ENCODE measurements at regions not wholly inside any gene's neighbourhood (a gene's known extent, or its start where the extent isn't known, plus 50 kb on each side); places are given as distances from the start of the nearest gene placed in this dataset.
A peak's percentile ranks its signal among the peaks of the same experiment; 100 is the strongest.

GRCh38 chr2:12141618-12142258, 395.3 kb downstream of the LPIN1 start:
- no peak for TF ChIP-seq CTCF (IDR thresholded peaks at IDR 0.05)
- H3K9ac ChIP-seq (ENCODE audit: low read depth in 2 of 2, low read length in 2 of 2), result no peak overlapping the region
- DNase-seq, result no peak
- H3K4me1 ChIP-seq, result no peaks in the 10 kb centered on the region
- H3K27me3 ChIP-seq, result no peaks in the 10 kb centered on the region
- H3K4me3 ChIP-seq, result no peak overlapping the region
- no peak overlapping the region for H3K27ac ChIP-seq
- no peaks in the 10 kb centered on the region for H3K36me3 ChIP-seq
- intact Hi-C loops (cut with DNase I), result no loop called here
- H3K9me3 ChIP-seq, result no peaks in the 10 kb centered on the region

GRCh38 chr2:12151716-12152115, 405.3 kb downstream of the LPIN1 start:
- TF ChIP-seq CTCF (IDR thresholded peaks at IDR 0.05), result no peak
- Histone ChIP-seq H3K9me3 (no peaks in the 10 kb centered on the region), H3K36me3 (no peaks in the 10 kb centered on the region), H3K9ac (ENCODE audit: low read depth in 2 of 2, low read length in 2 of 2) (no peak overlapping the region), H3K4me3 (no peak overlapping the region), H3K27me3 (no peaks in the 10 kb centered on the region), H3K27ac (no peak overlapping the region), H3K4me1 (no peaks in the 10 kb centered on the region)
- DNase-seq, result no peak
- intact Hi-C loops (cut with DNase I), result no loop called here

GRCh38 chr2:12152888-12153287, 406.5 kb downstream of the LPIN1 start:
- Histone ChIP-seq H3K4me3 (no peak overlapping the region), H3K9me3 (no peaks in the 10 kb centered on the region), H3K27ac (no peak overlapping the region), H3K4me1 (no peaks in the 10 kb centered on the region), H3K36me3 (no peaks in the 10 kb centered on the region), H3K9ac (ENCODE audit: low read depth in 2 of 2, low read length in 2 of 2) (no peak overlapping the region), H3K27me3 (no peaks in the 10 kb centered on the region)
- no peak for TF ChIP-seq CTCF (IDR thresholded peaks at IDR 0.05)
- DNase-seq, result no peak
- intact Hi-C loops (cut with DNase I), result no loop called here

GRCh38 chr2:12155303-12156051, 409.0 kb downstream of the LPIN1 start:
- intact Hi-C loops (cut with DNase I), result no loop called here
- Histone ChIP-seq H3K9ac (ENCODE audit: low read depth in 2 of 2, low read length in 2 of 2) (no peak overlapping the region), H3K36me3 (no peaks in the 10 kb centered on the region), H3K9me3 (no peaks in the 10 kb centered on the region), H3K4me1 (no peaks in the 10 kb centered on the region), H3K27me3 (no peaks in the 10 kb centered on the region), H3K4me3 (no peak overlapping the region), H3K27ac (peak overlapping the region; percentile 0)
- no peak for DNase-seq
- TF ChIP-seq CTCF (IDR thresholded peaks at IDR 0.05), result no peak

- DNase-seq, result no peak
- no peak overlapping the region for H3K4me3 ChIP-seq
- H3K27ac ChIP-seq, result no peak overlapping the region
- no peaks in the 10 kb centered on the region for H3K36me3 ChIP-seq
- H3K9me3 ChIP-seq, result no peaks in the 10 kb centered on the region
- no peaks in the 10 kb centered on the region for H3K27me3 ChIP-seq
- intact Hi-C loops (cut with DNase I), result no loop called here
- TF ChIP-seq CTCF (IDR thresholded peaks at IDR 0.05), result no peak
- H3K4me1 ChIP-seq, result no peaks in the 10 kb centered on the region
- H3K9ac ChIP-seq (ENCODE audit: low read depth in 2 of 2, low read length in 2 of 2), result no peak overlapping the region
These were observed 409.9 kb downstream of the LPIN1 start for GRCh38 chr2:12156349-12156748.

Measured in colonic mucosa (tissue), 4 donors.